Body of pancreas (tissue), 4 donors: ENCODE measurements at regions not wholly inside any gene's neighbourhood (a gene's known extent, or its start where the extent isn't known, plus 50 kb on each side); places are given as distances from the start of the nearest gene placed in this dataset.

Experiments
- CTCF ChIP-seq, 7 experiments: fragments of 450-650 bp in 4 of 7; fragments of 200-600 bp in 3 of 7; sonication (generic) in 3 of 7; IDR thresholded peaks; one replicate each; pipeline ENCODE4 v1.5.1; 2016 to 2019; ENCODE audit warnings: antibody characterized with exemption in 7 of 7
- POLR2A ChIP-seq, 3 donors: fragments of 450-650 bp; IDR thresholded peaks; one replicate each; pipeline ENCODE4 v1.6.1; 2016; ENCODE audit warnings: antibody characterized with exemption in 3 of 3, mild to moderate bottlenecking in 2 of 3

GRCh38 chr9:30036558-30036957, 2347.9 kb upstream of the ACO1 start:
- TF ChIP-seq CTCF (IDR thresholded peaks at IDR 0.05): no peak
- no peak for TF ChIP-seq POLR2A (IDR thresholded peaks at IDR 0.05)
